Gastroesophageal sphincter (tissue), 4 donors: ENCODE measurements at regions not wholly inside any gene's neighbourhood (a gene's known extent, or its start where the extent isn't known, plus 50 kb on each side); places are given as distances from the start of the nearest gene placed in this dataset.
"Not testable (repeated sequence)": the region's sequence is repeated elsewhere in the genome, so short reads cannot be mapped to it uniquely, and the experiment has no call there.

ENCODE experiments used
- ATAC-seq: fragments of 150-250 bp; one replicate; pipeline ENCODE4 v1.9.1; 2016; ENCODE audit warnings: mild to moderate bottlenecking, moderate library complexity
- H3K27ac ChIP-seq, 4 donors: fragments of 200-600 bp; sonication (generic) in 3 of 4; 1 replicate in 3 of 4; 2 replicates in 1 of 4; pipeline ENCODE4 v1.5.1; 2016 to 2019
- H3K27me3 ChIP-seq: fragments of 200-600 bp; sonication (generic); one replicate; pipeline ENCODE4 v1.5.1; 2019
- H3K36me3 ChIP-seq, 2 donors: fragments of 200-600 bp; sonication (generic); one replicate each; pipeline ENCODE4 v1.5.1; 2019; ENCODE audit warnings: control low read depth in 1 of 2
- H3K4me1 ChIP-seq, 3 donors: fragments of 200-600 bp; sonication (generic); 1 replicate in 2 of 3; 2 replicates in 1 of 3; pipeline ENCODE4 v1.5.1; 2016 to 2019; ENCODE audit warnings: control low read depth in 2 of 3
- H3K4me3 ChIP-seq, 2 donors: fragments of 200-600 bp; sonication (generic); one replicate each; pipeline ENCODE4 v1.5.1; 2019; ENCODE audit warnings: mild to moderate bottlenecking in 1 of 2, moderate library complexity in 1 of 2
- H3K9me3 ChIP-seq, 3 donors: fragments of 200-600 bp; sonication (generic); one replicate each; pipeline ENCODE4 v1.5.1; 2017 to 2019; ENCODE audit warnings: control low read depth in 2 of 3
- CTCF ChIP-seq, 4 experiments: fragments of 200-600 bp in 2 of 4; fragments of 450-650 bp in 2 of 4; sonication (generic) in 1 of 4; IDR thresholded peaks; one replicate each; pipeline ENCODE4 v1.5.1; 2017 to 2019; ENCODE audit warnings: antibody characterized with exemption in 4 of 4, mild to moderate bottlenecking in 2 of 4, moderate library complexity in 2 of 4
- EP300 ChIP-seq: sonication (generic); formaldehyde crosslinking; IDR thresholded peaks from one replicate; pipeline ENCODE4 v1.6.1; 2017; ENCODE audit warnings: antibody characterized with exemption, mild to moderate bottlenecking
- POLR2A ChIP-seq, 2 donors: fragments of 450-650 bp; IDR thresholded peaks; one replicate each; pipeline ENCODE4 v1.6.1; 2017; ENCODE audit warnings: antibody characterized with exemption in 2 of 2, mild to moderate bottlenecking in 2 of 2, moderate library complexity in 1 of 2
- POLR2AphosphoS5 ChIP-seq: sonication (generic); formaldehyde crosslinking; IDR thresholded peaks from one replicate; pipeline ENCODE4 v1.6.1; 2017; ENCODE audit warnings: antibody characterized with exemption
- WGBS, 2 donors: methylation state at CpG; one replicate each; pipeline ENCODE4 v1.1.5; 2018; ENCODE audit warnings: low coverage in 1 of 2; 5-methylcytosine and 5-hydroxymethylcytosine counted together

GRCh38 chr5:145628525-145628924 is 206.6 kb downstream of the PRELID2 start:
- Histone ChIP-seq H3K4me1 (no peaks in the 10 kb centered on the region), H3K4me3 (no peak overlapping the region), H3K27me3 (no peaks in the 10 kb centered on the region), H3K36me3 (no peaks in the 10 kb centered on the region), H3K27ac (no peak overlapping the region), H3K9me3 (peaks cover 0 to 7% (median 0%) of the 10 kb centered on the region in 3 donors)
- WGBS, 2 donors: 57% methylated on average over 3 of the region's 4 CpGs
- TF ChIP-seq EP300 (no peak), POLR2A (IDR thresholded peaks at IDR 0.05) (no peak), CTCF (IDR thresholded peaks at IDR 0.05) (no peak), POLR2AphosphoS5 (no peak)
- ATAC-seq: no peak

GRCh38 chr5:145619806-145620310 is 215.3 kb downstream of the PRELID2 start:
- H3K4me3 ChIP-seq: no peak overlapping the region
- no peaks in the 10 kb centered on the region for H3K4me1 ChIP-seq
- no peaks in the 10 kb centered on the region for H3K36me3 ChIP-seq
- peaks cover 0 to 8% (median 0%) of the 10 kb centered on the region in 3 donors for H3K9me3 ChIP-seq
- TF ChIP-seq CTCF (IDR thresholded peaks at IDR 0.05): no peak
- no peak for TF ChIP-seq POLR2AphosphoS5
- TF ChIP-seq EP300: no peak
- no peak for TF ChIP-seq POLR2A (IDR thresholded peaks at IDR 0.05)
- no peak overlapping the region for H3K27ac ChIP-seq
- no peaks in the 10 kb centered on the region for H3K27me3 ChIP-seq
- WGBS, 2 donors: 88 to 100% methylated on average over 1 of the region's 1 CpG
- no peak for ATAC-seq

GRCh38 chr5:145616739-145617138 is 218.4 kb downstream of the PRELID2 start:
- not testable (repeated sequence) for H3K4me3 ChIP-seq, H3K27me3 ChIP-seq, H3K27ac ChIP-seq, H3K9me3 ChIP-seq, H3K36me3 ChIP-seq, H3K4me1 ChIP-seq, ATAC-seq
- 88 to 98% methylated on average over 6 to 7 of the region's 7 CpGs for WGBS, 2 donors

GRCh38 chr5:145598983-145599382 is 236.2 kb downstream of the PRELID2 start:
- Histone ChIP-seq H3K27ac (no peak overlapping the region), H3K9me3 (no peaks in the 10 kb centered on the region), H3K4me1 (no peaks in the 10 kb centered on the region), H3K27me3 (no peaks in the 10 kb centered on the region), H3K36me3 (no peaks in the 10 kb centered on the region), H3K4me3 (no peak overlapping the region)
- ATAC-seq: no peak
- TF ChIP-seq POLR2AphosphoS5 (no peak), POLR2A (IDR thresholded peaks at IDR 0.05) (no peak), CTCF (IDR thresholded peaks at IDR 0.05) (no peak), EP300 (no peak)
- 88 to 95% methylated on average over 2 of the region's 2 CpGs for WGBS, 2 donors

- Histone ChIP-seq H3K4me1 (no peaks in the 10 kb centered on the region), H3K4me3 (no peak overlapping the region), H3K9me3 (no peaks in the 10 kb centered on the region), H3K27ac (no peak overlapping the region), H3K27me3 (no peaks in the 10 kb centered on the region), H3K36me3 (no peaks in the 10 kb centered on the region)
- no peak for ATAC-seq
- TF ChIP-seq EP300 (no peak), POLR2A (IDR thresholded peaks at IDR 0.05) (no peak), CTCF (IDR thresholded peaks at IDR 0.05) (no peak), POLR2AphosphoS5 (no peak)
- WGBS, 2 donors: 86 to 91% methylated on average over 4 to 5 of the region's 5 CpGs
These were observed 237.0 kb downstream of the PRELID2 start for GRCh38 chr5:145598184-145598583.
